ENCODE measurements at regions not wholly inside any gene's neighbourhood (a gene's known extent, or its start where the extent isn't known, plus 50 kb on each side); places are given as distances from the start of the nearest gene placed in this dataset.
A peak's percentile ranks its signal among the peaks of the same experiment; 100 is the strongest.

DNA sequence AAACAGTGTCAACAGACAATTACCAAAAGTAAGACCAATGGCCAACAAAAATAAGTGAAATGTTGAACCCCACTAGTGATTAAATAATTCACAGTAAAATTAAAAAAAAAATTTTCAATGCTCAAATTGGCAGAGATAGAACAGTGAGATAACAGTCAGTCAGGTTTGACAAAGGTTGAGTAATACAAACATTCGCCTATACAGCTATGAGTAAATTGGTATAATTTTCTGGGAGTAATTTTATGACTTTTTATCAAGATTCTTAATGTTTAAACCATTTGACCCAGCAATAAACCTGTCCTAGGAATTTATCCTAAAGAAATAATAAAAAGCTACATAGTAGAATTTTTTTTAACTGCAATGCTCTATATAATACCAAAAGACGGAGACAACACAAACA lies 64.9 kb upstream of the SHH start:
- no peak for DNase-seq (ENCODE audit: low read depth in 1 of 2, low spot score in 1 of 2)
- TF ChIP-seq BHLHE40 (IDR thresholded peaks at IDR 0.05; ENCODE audit: low read depth, low read length) (no peak), FOSB (CRISPR knock-in tag; IDR thresholded peaks at IDR 0.05) (no peak), CHD2 (IDR thresholded peaks at IDR 0.05; ENCODE audit: low read length, partially characterized antibody) (no peak), NFE2L2 (conservative IDR thresholded peaks at IDR 0.05; ENCODE audit: low read length) (no peak), CHD4 (IDR thresholded peaks at IDR 0.05; ENCODE audit: borderline replicate concordance) (no peak), ZC3H11A (IDR thresholded peaks at IDR 0.05) (no peak), GATA3 (IDR thresholded peaks at IDR 0.05; ENCODE audit: borderline replicate concordance) (no peak), CBX8 (IDR thresholded peaks at IDR 0.05) (no peak), KDM1A (IDR thresholded peaks at IDR 0.05; ENCODE audit: low read depth) (no peak), ESRRA (IDR thresholded peaks at IDR 0.05; ENCODE audit: borderline replicate concordance, low read length) (no peak), TP53 (CRISPR knock-in tag; IDR thresholded peaks at IDR 0.05) (no peak), HOXA7 (CRISPR knock-in tag; IDR thresholded peaks at IDR 0.05) (no peak), RCOR1 (IDR thresholded peaks at IDR 0.05; ENCODE audit: low read depth, low read length) (no peak), CBX2 (IDR thresholded peaks at IDR 0.05; ENCODE audit: borderline replicate concordance, low read depth) (no peak), POLR2AphosphoS2 (conservative IDR thresholded peaks at IDR 0.05; ENCODE audit: low read length) (no peak)
- TF ChIP-seq, protein P1, sequence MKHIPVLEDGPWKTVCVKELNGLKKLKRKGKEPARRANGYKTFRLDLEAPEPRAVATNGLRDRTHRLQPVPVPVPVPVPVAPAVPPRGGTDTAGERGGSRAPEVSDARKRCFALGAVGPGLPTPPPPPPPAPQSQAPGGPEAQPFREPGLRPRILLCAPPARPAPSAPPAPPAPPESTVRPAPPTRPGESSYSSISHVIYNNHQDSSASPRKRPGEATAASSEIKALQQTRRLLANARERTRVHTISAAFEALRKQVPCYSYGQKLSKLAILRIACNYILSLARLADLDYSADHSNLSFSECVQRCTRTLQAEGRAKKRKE (CRISPR knock-in tag; IDR thresholded peaks at IDR 0.05; ENCODE audit: low read depth) = no peak
- TF ChIP-seq, protein P2, sequence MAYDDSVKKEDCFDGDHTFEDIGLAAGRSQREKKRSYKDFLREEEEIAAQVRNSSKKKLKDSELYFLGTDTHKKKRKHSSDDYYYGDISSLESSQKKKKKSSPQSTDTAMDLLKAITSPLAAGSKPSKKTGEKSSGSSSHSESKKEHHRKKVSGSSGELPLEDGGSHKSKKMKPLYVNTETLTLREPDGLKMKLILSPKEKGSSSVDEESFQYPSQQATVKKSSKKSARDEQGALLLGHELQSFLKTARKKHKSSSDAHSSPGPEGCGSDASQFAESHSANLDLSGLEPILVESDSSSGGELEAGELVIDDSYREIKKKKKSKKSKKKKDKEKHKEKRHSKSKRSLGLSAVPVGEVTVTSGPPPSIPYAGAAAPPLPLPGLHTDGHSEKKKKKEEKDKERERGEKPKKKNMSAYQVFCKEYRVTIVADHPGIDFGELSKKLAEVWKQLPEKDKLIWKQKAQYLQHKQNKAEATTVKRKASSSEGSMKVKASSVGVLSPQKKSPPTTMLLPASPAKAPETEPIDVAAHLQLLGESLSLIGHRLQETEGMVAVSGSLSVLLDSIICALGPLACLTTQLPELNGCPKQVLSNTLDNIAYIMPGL (CRISPR knock-in tag; IDR thresholded peaks at IDR 0.05; ENCODE audit: borderline replicate concordance) = no peak
- TF ChIP-seq, protein P3, sequence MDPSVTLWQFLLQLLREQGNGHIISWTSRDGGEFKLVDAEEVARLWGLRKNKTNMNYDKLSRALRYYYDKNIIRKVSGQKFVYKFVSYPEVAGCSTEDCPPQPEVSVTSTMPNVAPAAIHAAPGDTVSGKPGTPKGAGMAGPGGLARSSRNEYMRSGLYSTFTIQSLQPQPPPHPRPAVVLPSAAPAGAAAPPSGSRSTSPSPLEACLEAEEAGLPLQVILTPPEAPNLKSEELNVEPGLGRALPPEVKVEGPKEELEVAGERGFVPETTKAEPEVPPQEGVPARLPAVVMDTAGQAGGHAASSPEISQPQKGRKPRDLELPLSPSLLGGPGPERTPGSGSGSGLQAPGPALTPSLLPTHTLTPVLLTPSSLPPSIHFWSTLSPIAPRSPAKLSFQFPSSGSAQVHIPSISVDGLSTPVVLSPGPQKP (IDR thresholded peaks at IDR 0.05; ENCODE audit: low read depth, low read length) = no peak
- TF ChIP-seq, protein P4, sequence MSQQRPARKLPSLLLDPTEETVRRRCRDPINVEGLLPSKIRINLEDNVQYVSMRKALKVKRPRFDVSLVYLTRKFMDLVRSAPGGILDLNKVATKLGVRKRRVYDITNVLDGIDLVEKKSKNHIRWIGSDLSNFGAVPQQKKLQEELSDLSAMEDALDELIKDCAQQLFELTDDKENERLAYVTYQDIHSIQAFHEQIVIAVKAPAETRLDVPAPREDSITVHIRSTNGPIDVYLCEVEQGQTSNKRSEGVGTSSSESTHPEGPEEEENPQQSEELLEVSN (IDR thresholded peaks at IDR 0.05; ENCODE audit: borderline replicate concordance, low read depth) = no peak
- Histone ChIP-seq H3K9me3 (no peaks in the 10 kb centered on the region), H3K4me2 (no peak overlapping the region), H3K4me3 (no peak overlapping the region), H3K27ac (no peak overlapping the region), H3K4me1 (peaks cover 12% of the 10 kb centered on the region)
- ChIA-PET POLR2A (no interaction called here), CTCF (interaction anchor here (1.0 to 2.2 kb wide), 3 partner anchors 14 to 279 kb away, joined by 3 to 8 read pairs (median 4); no protein-coding TSS in a partner anchor)
- ATAC-seq = no peak
- 82% methylated on average over 2 of the region's 2 CpGs for WGBS (ENCODE audit: missing lambda C conversion rate)
- FAIRE-seq = no peak

DNA sequence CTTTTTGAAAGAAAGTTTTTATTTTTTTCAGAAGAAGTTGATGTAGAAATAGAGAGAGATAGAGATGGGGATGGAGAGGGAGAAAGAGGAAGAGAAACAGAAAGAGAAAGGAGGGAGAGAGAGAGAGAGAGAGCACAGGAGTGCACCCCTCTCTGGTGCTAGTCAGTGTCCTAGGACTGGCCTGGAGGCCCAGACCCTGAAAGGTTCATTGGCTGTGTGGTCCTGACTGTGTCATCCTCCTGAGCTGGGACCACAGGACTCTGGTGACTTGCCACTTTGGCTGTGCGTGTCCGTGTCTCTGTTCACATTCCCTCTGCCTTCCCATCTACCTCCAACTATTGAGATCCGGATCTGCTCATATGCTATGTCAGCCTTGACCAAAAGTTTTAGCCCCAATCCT lies 62.1 kb upstream of the SHH start:
- H3K4me3 ChIP-seq = no peak overlapping the region
- H3K27ac ChIP-seq = 0 out of 6 replicates have a peak overlapping the region, but pooled peaks of 1 of the 2 experiments have one; percentile 5
- WGBS (ENCODE audit: missing lambda C conversion rate) = 97% methylated on average over 3 of the region's 3 CpGs
- FAIRE-seq (no peak), DNase-seq (ENCODE audit: low read depth in 1 of 2, low spot score in 1 of 2) (no peak), ATAC-seq (no peak)
- TF ChIP-seq GATA3 (IDR thresholded peaks at IDR 0.05; ENCODE audit: borderline replicate concordance) = no peak
- no peak for TF ChIP-seq ZC3H11A (IDR thresholded peaks at IDR 0.05)
- H3K4me2 ChIP-seq = no peak overlapping the region
- ChIA-PET POLR2A (no interaction called here), CTCF (interaction anchor here (0.7 to 2.6 kb wide), 2 partner anchors 10 to 11 kb away, joined by 3 to 8 read pairs; no protein-coding TSS in a partner anchor)
- H3K4me1 ChIP-seq = 0 out of 3 replicates have a peak, but pooled peaks cover 4% of the 10 kb centered on the region
- no peaks in the 10 kb centered on the region for H3K9me3 ChIP-seq

DNA sequence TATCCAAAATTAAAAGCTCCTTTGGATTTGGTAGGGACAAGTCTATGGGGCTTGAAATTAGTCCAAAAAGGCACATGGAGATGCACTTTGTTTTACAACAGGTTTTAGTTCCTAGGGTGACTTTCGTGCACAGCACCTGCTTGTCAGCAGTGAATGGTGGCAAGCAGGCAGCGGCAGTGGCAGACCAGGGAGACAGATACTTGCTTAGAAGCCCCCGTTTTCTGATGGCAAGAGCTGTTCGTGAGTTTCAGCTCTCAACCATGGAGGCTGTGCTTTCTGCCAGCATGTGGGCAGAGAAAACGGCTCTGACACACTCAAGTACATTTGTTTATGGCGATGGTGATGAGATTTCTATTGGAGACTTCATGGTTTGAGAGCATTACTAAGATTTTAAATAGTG lies 61.7 kb upstream of the SHH start:
- POLR2A ChIA-PET = no interaction called here
- H3K4me1 ChIP-seq = 0 out of 3 replicates have a peak, but pooled peaks cover 4% of the 10 kb centered on the region
- no peak overlapping the region for H3K27ac ChIP-seq
- FAIRE-seq (no peak), DNase-seq (ENCODE audit: low read depth in 1 of 2, low spot score in 1 of 2) (no peak), ATAC-seq (no peak)
- H3K4me3 ChIP-seq = no peak overlapping the region
- 65% methylated on average over 6 of the region's 6 CpGs for WGBS (ENCODE audit: missing lambda C conversion rate)
- no peaks in the 10 kb centered on the region for H3K9me3 ChIP-seq
- CTCF ChIA-PET = interaction anchor here (0.7 to 2.6 kb wide), 2 partner anchors 10 to 11 kb away, joined by 3 to 8 read pairs; no protein-coding TSS in a partner anchor
- TF ChIP-seq, protein P5, sequence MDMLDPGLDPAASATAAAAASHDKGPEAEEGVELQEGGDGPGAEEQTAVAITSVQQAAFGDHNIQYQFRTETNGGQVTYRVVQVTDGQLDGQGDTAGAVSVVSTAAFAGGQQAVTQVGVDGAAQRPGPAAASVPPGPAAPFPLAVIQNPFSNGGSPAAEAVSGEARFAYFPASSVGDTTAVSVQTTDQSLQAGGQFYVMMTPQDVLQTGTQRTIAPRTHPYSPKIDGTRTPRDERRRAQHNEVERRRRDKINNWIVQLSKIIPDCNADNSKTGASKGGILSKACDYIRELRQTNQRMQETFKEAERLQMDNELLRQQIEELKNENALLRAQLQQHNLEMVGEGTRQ (IDR thresholded peaks at IDR 0.05) = no peak
- no peak for TF ChIP-seq POLR2A (IDR thresholded peaks at IDR 0.05; ENCODE audit: low read length)
- no peak overlapping the region for H3K4me2 ChIP-seq
